ENCODE measurements at regions not wholly inside any gene's neighbourhood (a gene's known extent, or its start where the extent isn't known, plus 50 kb on each side); places are given as distances from the start of the nearest gene placed in this dataset.
"Not testable (repeated sequence)": the region's sequence is repeated elsewhere in the genome, so short reads cannot be mapped to it uniquely, and the experiment has no call there.

GRCh38 chr5:174446446-174446845, 277.9 kb upstream of the MSX2 start:
- no peak for DNase-seq (ENCODE audit: low spot score)

GRCh38 chr5:174446988-174447387, 277.4 kb upstream of the MSX2 start:
- DNase-seq (ENCODE audit: low spot score), result no peak

- DNase-seq (ENCODE audit: low spot score), result no peak
Measured at GRCh38 chr5:174448041-174448440, 276.3 kb upstream of the MSX2 start.

- DNase-seq (ENCODE audit: low spot score), result no peak
Measured at GRCh38 chr5:174448662-174449061, 275.7 kb upstream of the MSX2 start.

GRCh38 chr5:174453690-174454089, 270.7 kb upstream of the MSX2 start:
- DNase-seq (ENCODE audit: low spot score), result no peak

- no peak for DNase-seq (ENCODE audit: low spot score)
Measured at GRCh38 chr5:174454464-174454863, 269.9 kb upstream of the MSX2 start.

- no peak for DNase-seq (ENCODE audit: low spot score)
Measured at GRCh38 chr5:174454890-174455289, 269.5 kb upstream of the MSX2 start.

GRCh38 chr5:174455301-174455700, 269.1 kb upstream of the MSX2 start:
- no peak for DNase-seq (ENCODE audit: low spot score)

GRCh38 chr5:174457141-174457678, 267.2 kb upstream of the MSX2 start:
- DNase-seq (ENCODE audit: low spot score), result no peak

- DNase-seq (ENCODE audit: low spot score), result no peak
Measured at GRCh38 chr5:174459071-174459702, 265.2 kb upstream of the MSX2 start.

GRCh38 chr5:174459832-174460448, 264.4 kb upstream of the MSX2 start:
- DNase-seq (ENCODE audit: low spot score), result no peak

GRCh38 chr5:174462129-174462528, 262.3 kb upstream of the MSX2 start:
- DNase-seq (ENCODE audit: low spot score), result no peak

GRCh38 chr5:174464504-174465165, 259.7 kb upstream of the MSX2 start:
- no peak for DNase-seq (ENCODE audit: low spot score)

- not testable (repeated sequence) for DNase-seq (ENCODE audit: low spot score)
Measured at GRCh38 chr5:174471528-174471927, 252.9 kb upstream of the MSX2 start.

GRCh38 chr5:174472956-174473355, 251.4 kb upstream of the MSX2 start:
- no peak for DNase-seq (ENCODE audit: low spot score)

GRCh38 chr5:174476001-174476400, 248.4 kb upstream of the MSX2 start:
- DNase-seq (ENCODE audit: low spot score), result not testable (repeated sequence)

- DNase-seq (ENCODE audit: low spot score), result no peak
Measured at GRCh38 chr5:174479325-174479724, 245.1 kb upstream of the MSX2 start.

- DNase-seq (ENCODE audit: low spot score), result no peak
Measured at GRCh38 chr5:174481737-174482136, 242.6 kb upstream of the MSX2 start.

- no peak for DNase-seq (ENCODE audit: low spot score)
Measured at GRCh38 chr5:174482607-174483024, 241.8 kb upstream of the MSX2 start.

GRCh38 chr5:174483411-174483810, 241.0 kb upstream of the MSX2 start:
- DNase-seq (ENCODE audit: low spot score), result no peak

- DNase-seq (ENCODE audit: low spot score), result no peak
Measured at GRCh38 chr5:174489215-174489614, 235.2 kb upstream of the MSX2 start.

- no peak for DNase-seq (ENCODE audit: low spot score)
Measured at GRCh38 chr5:174489920-174490597, 234.3 kb upstream of the MSX2 start.

GRCh38 chr5:174490728-174491127, 233.7 kb upstream of the MSX2 start:
- no peak for DNase-seq (ENCODE audit: low spot score)

Measured in kidney tubule cell (primary cell).